Epithelial cell of prostate (primary cell): ENCODE measurements at regions not wholly inside any gene's neighbourhood (a gene's known extent, or its start where the extent isn't known, plus 50 kb on each side); places are given as distances from the start of the nearest gene placed in this dataset.
"Not testable (repeated sequence)": the region's sequence is repeated elsewhere in the genome, so short reads cannot be mapped to it uniquely, and the experiment has no call there.

Experiments
- DNase-seq: peaks from one replicate; pipeline ENCODE4 v3.0.0-alpha.2; 2011; ENCODE audit warnings: low read depth, low spot score
- H3K27ac ChIP-seq: fragments of 450-650 bp; 2 replicates; pipeline ENCODE4 v1.5.1; 2017; ENCODE audit warnings: mild to moderate bottlenecking

- no peak overlapping the region for H3K27ac ChIP-seq
- DNase-seq: no peak
Measured at GRCh38 chrY:16502733-16503214, 1377.2 kb downstream of the CDY2B start.

DNA sequence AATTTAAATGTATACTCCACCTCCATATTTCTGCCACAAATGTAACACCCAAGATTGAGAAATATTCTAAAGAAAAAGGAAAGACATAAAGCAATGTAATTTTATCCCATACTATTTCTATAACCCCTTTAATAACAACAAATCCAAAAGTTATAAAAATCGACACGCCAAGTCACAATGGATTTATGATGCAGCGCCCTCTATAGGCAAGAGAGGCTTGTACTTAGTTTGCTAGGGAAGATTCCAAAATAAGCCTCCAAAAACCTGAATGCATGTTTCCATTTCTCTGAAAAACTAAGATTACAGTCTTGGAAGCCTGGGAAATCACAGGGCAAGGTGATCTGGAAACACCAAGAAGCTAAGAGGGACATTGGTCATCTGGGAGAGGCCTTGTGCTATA is 1389.3 kb downstream of the CDY2B start:
- H3K27ac ChIP-seq: no peak overlapping the region
- DNase-seq: no peak

DNA sequence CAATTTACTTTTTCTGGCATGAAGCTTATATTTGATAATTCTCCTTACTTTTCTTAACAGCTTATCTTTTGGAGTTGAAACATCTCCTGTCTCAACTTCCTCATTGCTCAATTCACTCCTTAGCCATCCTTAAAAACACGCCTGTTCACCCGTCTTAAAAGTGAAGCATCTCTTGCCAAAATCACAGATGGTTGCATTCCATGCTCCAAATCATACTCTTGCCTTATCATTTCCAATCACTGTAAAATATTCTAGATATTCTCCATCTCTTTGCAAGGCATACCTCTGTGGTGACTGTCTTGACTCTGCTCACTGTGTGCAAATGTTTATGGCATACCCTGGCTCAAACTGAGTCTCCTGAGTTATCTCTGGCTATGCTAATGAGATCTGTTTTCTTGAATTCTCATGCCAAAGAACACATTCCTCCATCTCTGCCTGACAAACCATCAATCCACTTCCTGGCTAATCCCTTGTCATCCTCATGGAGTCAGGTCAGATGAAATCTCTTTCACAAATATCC is 1393.3 kb downstream of the CDY2B start:
- H3K27ac ChIP-seq: no peak overlapping the region
- no peak for DNase-seq

DNA sequence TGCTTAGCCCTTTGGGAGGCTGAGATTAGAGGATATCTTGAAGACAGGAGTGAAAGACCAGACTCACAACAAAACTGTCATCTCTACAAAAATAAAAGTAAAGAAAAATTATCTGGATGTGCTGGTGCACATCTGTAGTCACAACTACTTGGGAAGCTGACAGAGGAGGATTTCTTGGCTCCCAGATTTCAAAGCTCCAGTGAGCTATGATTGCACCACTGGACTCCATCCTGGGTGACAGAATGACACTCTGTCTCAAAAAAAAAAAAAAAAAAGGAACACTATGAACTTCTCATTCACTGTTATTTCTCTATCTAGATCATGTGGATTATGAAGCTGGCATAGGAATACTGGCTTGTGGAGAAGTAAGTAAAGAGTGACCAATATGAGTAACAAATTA is 1400.0 kb downstream of the CDY2B start:
- DNase-seq: no peak
- no peak overlapping the region for H3K27ac ChIP-seq

- H3K27ac ChIP-seq: peak overlapping the region; percentile 37
- no peak for DNase-seq
Measured at GRCh38 chrY:16474053-16474452, 1406.0 kb downstream of the CDY2B start.

- no peak for DNase-seq
- no peak overlapping the region for H3K27ac ChIP-seq
Measured at GRCh38 chrY:16454799-16455198, 1425.2 kb downstream of the CDY2B start.

DNA sequence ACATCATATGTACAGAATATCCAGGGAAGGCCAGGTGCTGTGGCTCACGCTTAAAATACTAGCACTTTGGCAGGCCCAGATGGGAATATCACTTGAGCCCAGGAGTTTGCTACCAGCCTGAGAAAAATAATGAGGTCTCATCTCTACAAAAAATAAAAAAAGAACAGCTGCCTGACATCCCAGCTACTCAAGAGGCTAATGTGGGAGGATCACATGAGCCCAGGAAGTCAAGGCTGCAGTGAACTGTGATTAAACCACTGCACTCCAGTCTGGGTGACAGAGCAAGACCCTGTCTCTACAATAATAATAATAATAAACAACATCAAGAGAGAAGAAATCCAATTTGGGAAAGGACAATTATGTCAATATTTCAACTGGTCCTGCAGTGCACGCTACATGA is 1433.9 kb downstream of the CDY2B start:
- H3K27ac ChIP-seq: no peak overlapping the region
- no peak for DNase-seq

DNA sequence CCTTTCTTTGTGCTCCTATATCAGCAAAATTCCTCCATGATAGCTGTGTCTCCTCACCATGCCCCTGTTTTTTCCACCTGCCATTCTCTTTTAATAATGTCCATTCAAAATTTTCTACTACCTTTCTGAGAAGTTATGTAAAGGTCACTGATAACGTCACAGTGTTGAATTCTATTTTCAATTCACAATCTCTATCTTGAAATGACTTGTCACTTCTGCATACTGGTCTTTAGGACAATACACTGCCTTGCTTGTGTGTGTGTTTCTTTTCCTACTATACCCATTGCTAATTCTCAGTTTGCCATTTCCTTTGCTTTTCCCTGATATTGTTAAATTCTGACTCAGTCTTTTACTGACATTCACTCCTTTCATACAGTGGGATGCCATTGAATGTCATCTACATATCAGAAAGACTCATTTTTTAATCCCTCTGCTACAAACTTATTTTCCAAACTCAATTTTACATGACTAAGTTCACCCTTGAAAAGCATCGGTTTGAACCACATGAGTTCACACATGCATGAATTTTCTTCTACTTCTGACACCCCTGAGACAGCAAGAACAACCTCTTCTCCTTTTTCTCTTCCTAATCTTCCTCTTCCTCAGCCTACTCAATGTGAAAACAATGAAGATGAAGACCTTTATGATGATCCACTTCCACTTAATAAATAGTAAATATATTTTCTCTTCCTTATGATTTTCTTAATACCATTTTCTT is 1470.7 kb downstream of the CDY2B start:
- not testable (repeated sequence) for DNase-seq

DNA sequence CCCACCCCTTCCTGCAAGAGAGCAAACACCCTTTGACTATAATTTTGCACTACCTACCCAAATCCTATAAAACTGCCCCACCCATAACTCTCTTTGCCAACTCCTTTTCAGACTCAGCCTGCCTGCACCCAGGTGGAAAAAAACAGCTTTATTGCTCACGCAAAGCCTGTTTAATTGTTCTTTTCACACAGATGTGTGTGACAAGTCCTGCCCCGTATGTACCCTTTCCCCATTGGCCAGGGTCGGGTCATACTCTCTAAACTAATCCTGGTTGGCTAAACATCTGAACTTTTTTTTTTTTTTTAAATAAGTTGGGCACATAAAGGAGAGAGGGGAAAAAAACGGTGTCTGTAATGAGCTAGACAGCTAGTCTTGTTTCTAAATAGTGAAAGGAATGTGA is 1500.6 kb downstream of the CDY2B start:
- DNase-seq: not testable (repeated sequence)

More for the DNA sequence above, 1470.7 kb downstream of the CDY2B start:
- not testable (repeated sequence) for H3K27ac ChIP-seq

GRCh38 chrY:16341592-16341991 is 1538.4 kb downstream of the CDY2B start:
- not testable (repeated sequence) for DNase-seq, H3K27ac ChIP-seq

More for the DNA sequence above, 1500.6 kb downstream of the CDY2B start:
- H3K27ac ChIP-seq: not testable (repeated sequence)

- not testable (repeated sequence) for H3K27ac ChIP-seq, DNase-seq
Measured at GRCh38 chrY:16330032-16330758, 1549.8 kb downstream of the CDY2B start.

DNA sequence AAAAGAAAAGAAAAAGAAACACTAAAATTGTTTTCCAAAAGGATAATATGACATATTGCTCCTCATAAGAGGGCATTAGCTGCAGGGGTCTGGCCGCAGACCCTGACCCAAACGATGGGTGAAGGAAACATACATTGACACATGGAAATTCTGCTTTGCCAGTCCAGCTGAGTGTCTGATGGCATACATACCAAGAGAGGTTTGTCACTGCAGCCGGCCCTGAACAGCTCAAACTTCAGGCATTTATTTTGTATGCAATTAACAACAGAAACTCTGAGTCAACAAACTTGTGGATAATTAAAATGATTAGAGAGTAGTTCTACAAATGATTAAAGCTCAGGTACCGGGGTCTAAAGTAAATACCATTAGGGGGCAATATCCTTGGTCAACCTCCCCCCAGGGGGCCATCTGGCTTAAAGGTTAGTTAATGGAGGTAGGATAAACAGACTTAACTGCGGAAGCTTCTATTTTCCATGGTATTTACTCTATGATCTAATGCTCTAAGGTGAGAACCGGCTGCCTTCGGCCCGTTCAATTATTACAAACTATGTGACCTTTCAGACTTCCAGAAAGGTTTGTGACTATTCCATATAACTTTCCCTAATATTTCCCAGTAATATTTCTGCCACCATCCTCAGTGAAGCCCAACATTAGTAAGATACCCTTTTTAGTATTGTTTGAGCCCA is 1550.7 kb downstream of the CDY2B start:
- not testable (repeated sequence) for DNase-seq

More for the DNA sequence above, 1550.7 kb downstream of the CDY2B start:
- not testable (repeated sequence) for H3K27ac ChIP-seq
